ENCODE measurements at regions not wholly inside any gene's neighbourhood (a gene's known extent, or its start where the extent isn't known, plus 50 kb on each side); places are given as distances from the start of the nearest gene placed in this dataset.
"Not testable (repeated sequence)": the region's sequence is repeated elsewhere in the genome, so short reads cannot be mapped to it uniquely, and the experiment has no call there.

DNA sequence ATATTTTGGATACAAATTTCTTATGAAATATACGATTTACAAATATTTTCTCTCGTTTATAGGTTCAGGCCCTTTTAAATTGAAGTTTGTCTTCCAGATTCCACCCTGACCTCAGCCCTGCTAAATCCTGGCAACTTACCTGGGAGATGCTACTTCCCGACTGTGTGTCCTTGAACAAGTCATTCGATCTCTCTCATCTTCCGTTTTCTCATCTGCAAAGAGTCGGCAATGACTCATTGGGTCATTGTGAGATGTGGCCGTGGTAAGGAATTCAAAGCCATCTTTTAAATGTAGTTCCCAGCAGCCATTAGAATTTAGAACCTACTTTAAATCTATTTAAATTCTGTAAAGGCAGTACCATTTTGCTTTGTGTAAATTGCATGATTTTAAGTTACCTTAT, 72.5 kb downstream of the LHX2 start:
- no peak for DNase-seq (ENCODE audit: low read depth)
- TF ChIP-seq, protein P1, sequence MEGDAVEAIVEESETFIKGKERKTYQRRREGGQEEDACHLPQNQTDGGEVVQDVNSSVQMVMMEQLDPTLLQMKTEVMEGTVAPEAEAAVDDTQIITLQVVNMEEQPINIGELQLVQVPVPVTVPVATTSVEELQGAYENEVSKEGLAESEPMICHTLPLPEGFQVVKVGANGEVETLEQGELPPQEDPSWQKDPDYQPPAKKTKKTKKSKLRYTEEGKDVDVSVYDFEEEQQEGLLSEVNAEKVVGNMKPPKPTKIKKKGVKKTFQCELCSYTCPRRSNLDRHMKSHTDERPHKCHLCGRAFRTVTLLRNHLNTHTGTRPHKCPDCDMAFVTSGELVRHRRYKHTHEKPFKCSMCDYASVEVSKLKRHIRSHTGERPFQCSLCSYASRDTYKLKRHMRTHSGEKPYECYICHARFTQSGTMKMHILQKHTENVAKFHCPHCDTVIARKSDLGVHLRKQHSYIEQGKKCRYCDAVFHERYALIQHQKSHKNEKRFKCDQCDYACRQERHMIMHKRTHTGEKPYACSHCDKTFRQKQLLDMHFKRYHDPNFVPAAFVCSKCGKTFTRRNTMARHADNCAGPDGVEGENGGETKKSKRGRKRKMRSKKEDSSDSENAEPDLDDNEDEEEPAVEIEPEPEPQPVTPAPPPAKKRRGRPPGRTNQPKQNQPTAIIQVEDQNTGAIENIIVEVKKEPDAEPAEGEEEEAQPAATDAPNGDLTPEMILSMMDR (IDR thresholded peaks at IDR 0.05; ENCODE audit: low read depth, low read length, missing control alignments): no peak
- H3K4me3 ChIP-seq (ENCODE audit: low read depth, low read length): no peak overlapping the region
- in situ Hi-C loops (cut with HindIII; ENCODE audit: low sequenced_read_pairs): no loop called here

- in situ Hi-C loops (cut with HindIII; ENCODE audit: low sequenced_read_pairs): no loop called here
- DNase-seq (ENCODE audit: low read depth): no peak
- TF ChIP-seq, protein P1 (IDR thresholded peaks at IDR 0.05; ENCODE audit: low read depth, low read length, missing control alignments): no peak
- no peak overlapping the region for H3K4me3 ChIP-seq (ENCODE audit: low read depth, low read length)
Measured at GRCh38 chr9:124087226-124087625, 75.7 kb downstream of the LHX2 start.

GRCh38 chr9:124088476-124088837, 76.9 kb downstream of the LHX2 start:
- no peak for DNase-seq (ENCODE audit: low read depth)
- H3K4me3 ChIP-seq (ENCODE audit: low read depth, low read length): no peak overlapping the region
- in situ Hi-C loops (cut with HindIII; ENCODE audit: low sequenced_read_pairs): no loop called here
- TF ChIP-seq, protein P1 (IDR thresholded peaks at IDR 0.05; ENCODE audit: low read depth, low read length, missing control alignments): no peak

- H3K4me3 ChIP-seq (ENCODE audit: low read depth, low read length); DNase-seq (ENCODE audit: low read depth); in situ Hi-C loops (cut with HindIII; ENCODE audit: low sequenced_read_pairs): not testable (repeated sequence)
Measured at GRCh38 chr9:124089631-124090488, 78.3 kb downstream of the LHX2 start.

GRCh38 chr9:124098141-124098905, 86.8 kb downstream of the LHX2 start:
- DNase-seq (ENCODE audit: low read depth): no peak
- in situ Hi-C loops (cut with HindIII; ENCODE audit: low sequenced_read_pairs): no loop called here
- TF ChIP-seq, protein P1 (IDR thresholded peaks at IDR 0.05; ENCODE audit: low read depth, low read length, missing control alignments): no peak
- H3K4me3 ChIP-seq (ENCODE audit: low read depth, low read length): no peak overlapping the region

- in situ Hi-C loops (cut with HindIII; ENCODE audit: low sequenced_read_pairs): no loop called here
Measured at GRCh38 chr9:124099860-124100259, 88.3 kb downstream of the LHX2 start.

More at GRCh38 chr9:124099860-124100259, 88.3 kb downstream of the LHX2 start:
- DNase-seq (ENCODE audit: low read depth): no peak
- no peak overlapping the region for H3K4me3 ChIP-seq (ENCODE audit: low read depth, low read length)
- TF ChIP-seq, protein P1 (IDR thresholded peaks at IDR 0.05; ENCODE audit: low read depth, low read length, missing control alignments): no peak

Measured in astrocyte of the cerebellum (primary cell).